ENCODE measurements at regions not wholly inside any gene's neighbourhood (a gene's known extent, or its start where the extent isn't known, plus 50 kb on each side); places are given as distances from the start of the nearest gene placed in this dataset.

DNA sequence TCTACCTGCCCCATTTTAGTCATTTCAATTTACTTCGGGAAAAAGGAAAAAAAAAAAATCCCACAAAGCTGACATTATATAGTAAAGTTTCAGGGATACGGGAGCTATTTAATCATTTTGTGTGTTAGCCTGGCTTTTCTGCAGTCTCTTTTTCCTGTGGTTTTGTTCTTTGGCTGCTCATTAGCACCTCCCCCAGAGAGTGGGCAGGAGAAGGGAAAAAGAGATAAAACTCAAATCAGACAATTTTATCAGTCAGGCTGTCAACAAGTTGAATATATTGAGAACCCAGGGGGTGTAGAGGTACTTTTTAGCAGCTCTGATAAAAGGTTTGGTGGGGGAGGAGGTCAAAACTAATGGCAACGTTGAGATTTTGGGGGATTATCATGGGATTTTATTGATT is 559.0 kb upstream of the PSMD7 start:
- TF ChIP-seq, protein P1, sequence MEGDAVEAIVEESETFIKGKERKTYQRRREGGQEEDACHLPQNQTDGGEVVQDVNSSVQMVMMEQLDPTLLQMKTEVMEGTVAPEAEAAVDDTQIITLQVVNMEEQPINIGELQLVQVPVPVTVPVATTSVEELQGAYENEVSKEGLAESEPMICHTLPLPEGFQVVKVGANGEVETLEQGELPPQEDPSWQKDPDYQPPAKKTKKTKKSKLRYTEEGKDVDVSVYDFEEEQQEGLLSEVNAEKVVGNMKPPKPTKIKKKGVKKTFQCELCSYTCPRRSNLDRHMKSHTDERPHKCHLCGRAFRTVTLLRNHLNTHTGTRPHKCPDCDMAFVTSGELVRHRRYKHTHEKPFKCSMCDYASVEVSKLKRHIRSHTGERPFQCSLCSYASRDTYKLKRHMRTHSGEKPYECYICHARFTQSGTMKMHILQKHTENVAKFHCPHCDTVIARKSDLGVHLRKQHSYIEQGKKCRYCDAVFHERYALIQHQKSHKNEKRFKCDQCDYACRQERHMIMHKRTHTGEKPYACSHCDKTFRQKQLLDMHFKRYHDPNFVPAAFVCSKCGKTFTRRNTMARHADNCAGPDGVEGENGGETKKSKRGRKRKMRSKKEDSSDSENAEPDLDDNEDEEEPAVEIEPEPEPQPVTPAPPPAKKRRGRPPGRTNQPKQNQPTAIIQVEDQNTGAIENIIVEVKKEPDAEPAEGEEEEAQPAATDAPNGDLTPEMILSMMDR (IDR thresholded peaks at IDR 0.05) = no peak
- no peak for TF ChIP-seq POLR2A (IDR thresholded peaks at IDR 0.05)
- TF ChIP-seq POLR2AphosphoS5 (IDR thresholded peaks at IDR 0.05) = no peak
- TF ChIP-seq EP300 (IDR thresholded peaks at IDR 0.05) = no peak

Measured in suprapubic skin (tissue), 4 donors.